Endothelial cell of umbilical vein (primary cell): ENCODE measurements at regions not wholly inside any gene's neighbourhood (a gene's known extent, or its start where the extent isn't known, plus 50 kb on each side); places are given as distances from the start of the nearest gene placed in this dataset.
A peak's percentile ranks its signal among the peaks of the same experiment; 100 is the strongest.

ENCODE experiments used
- FOS ChIP-seq: IDR thresholded peaks from 2 replicates; pipeline ENCODE4 v1.6.1; 2011; ENCODE audit warnings: mild to moderate bottlenecking, low read length, moderate library complexity, borderline replicate concordance; ENCODE audit not compliant: insufficient read depth
- TF ChIP-seq, protein P1 (sequence below), 2 donors: IDR thresholded peaks; 1 replicate in 1 of 2; 2 replicates in 1 of 2; pipeline ENCODE4 v1.5.1; 2011; ENCODE audit warnings: low read length in 2 of 2, mild to moderate bottlenecking in 2 of 2, moderate library complexity in 2 of 2, control low read depth in 1 of 2, inconsistent platforms in 1 of 2, low read depth in 1 of 2; ENCODE audit not compliant: insufficient read depth in 1 of 2; ENCODE audit errors: extremely low read depth in 1 of 2
- TF ChIP-seq, protein P2 (sequence below): IDR thresholded peaks from 2 replicates; pipeline ENCODE4 v1.6.1; 2011; ENCODE audit not compliant: insufficient read depth, insufficient read length

DNA sequence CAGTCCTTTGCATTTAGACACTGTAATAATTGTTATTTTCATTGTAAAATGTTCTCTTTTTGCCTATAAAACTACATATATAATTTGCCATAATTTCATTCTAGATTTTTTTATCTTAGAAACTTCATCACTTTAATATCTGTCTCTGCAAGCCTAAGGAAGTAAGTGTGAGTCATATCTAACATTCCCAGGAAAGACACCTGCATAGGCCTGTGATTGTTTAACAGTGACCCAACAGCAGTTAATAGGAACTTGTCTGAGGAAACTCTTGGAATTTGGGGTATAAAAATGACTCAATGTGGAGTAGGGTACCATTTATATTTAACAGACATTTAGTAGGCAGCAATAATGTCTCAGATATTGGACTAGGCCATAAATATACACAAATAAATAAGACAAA lies 229.2 kb upstream of the FAM174A start:
- peak; percentile 47 for TF ChIP-seq FOS
- TF ChIP-seq, protein P1, sequence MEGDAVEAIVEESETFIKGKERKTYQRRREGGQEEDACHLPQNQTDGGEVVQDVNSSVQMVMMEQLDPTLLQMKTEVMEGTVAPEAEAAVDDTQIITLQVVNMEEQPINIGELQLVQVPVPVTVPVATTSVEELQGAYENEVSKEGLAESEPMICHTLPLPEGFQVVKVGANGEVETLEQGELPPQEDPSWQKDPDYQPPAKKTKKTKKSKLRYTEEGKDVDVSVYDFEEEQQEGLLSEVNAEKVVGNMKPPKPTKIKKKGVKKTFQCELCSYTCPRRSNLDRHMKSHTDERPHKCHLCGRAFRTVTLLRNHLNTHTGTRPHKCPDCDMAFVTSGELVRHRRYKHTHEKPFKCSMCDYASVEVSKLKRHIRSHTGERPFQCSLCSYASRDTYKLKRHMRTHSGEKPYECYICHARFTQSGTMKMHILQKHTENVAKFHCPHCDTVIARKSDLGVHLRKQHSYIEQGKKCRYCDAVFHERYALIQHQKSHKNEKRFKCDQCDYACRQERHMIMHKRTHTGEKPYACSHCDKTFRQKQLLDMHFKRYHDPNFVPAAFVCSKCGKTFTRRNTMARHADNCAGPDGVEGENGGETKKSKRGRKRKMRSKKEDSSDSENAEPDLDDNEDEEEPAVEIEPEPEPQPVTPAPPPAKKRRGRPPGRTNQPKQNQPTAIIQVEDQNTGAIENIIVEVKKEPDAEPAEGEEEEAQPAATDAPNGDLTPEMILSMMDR (IDR thresholded peaks at IDR 0.05; ENCODE audit: extremely low read depth in 1 of 2, insufficient read depth in 1 of 2, low read depth in 1 of 2, low read length in 2 of 2) = no peak
- TF ChIP-seq, protein P2, sequence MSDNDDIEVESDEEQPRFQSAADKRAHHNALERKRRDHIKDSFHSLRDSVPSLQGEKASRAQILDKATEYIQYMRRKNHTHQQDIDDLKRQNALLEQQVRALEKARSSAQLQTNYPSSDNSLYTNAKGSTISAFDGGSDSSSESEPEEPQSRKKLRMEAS = no peak
